ENCODE measurements at regions not wholly inside any gene's neighbourhood (a gene's known extent, or its start where the extent isn't known, plus 50 kb on each side); places are given as distances from the start of the nearest gene placed in this dataset.
"Not testable (repeated sequence)": the region's sequence is repeated elsewhere in the genome, so short reads cannot be mapped to it uniquely, and the experiment has no call there.

DNA sequence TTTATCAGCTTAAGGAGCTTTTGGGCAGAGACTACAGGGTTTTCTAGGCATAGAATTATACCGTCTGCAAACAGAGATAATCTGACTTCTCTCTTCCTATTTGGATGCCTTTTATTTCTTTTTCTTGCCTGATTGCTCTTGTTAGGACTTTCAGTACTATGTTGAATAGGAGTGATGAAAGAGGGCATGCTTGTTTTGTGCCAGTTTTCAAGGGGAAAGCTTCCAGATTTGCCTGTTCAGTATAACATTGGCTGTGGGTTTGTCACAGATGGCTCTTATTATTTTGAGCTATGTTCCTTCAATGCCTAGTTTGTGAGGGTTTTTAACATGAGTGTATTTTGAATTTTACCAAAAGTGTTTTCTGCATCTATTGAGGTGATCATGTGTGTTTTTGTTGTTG, 192.8 kb upstream of the PHACTR1 start:
- no peak for DNase-seq

DNA sequence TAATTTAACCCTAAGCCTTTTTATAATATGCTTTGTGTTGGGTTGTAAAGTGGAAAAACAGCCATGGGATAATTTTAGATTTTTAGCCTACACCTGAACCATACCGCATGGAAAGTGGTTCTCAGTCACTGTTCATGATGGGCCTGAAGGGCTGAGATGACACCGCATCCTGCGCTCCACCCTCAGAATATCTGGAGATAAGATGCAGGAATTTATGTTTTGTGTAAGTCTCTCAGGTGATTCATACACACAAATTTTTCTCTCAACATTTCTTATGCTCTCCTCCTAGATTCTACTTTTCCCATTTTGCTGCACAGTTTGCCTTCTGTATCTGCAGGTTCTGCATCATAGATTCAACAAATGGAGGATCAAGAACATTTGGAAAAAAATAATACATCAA, 191.3 kb upstream of the PHACTR1 start:
- no peak for DNase-seq

DNA sequence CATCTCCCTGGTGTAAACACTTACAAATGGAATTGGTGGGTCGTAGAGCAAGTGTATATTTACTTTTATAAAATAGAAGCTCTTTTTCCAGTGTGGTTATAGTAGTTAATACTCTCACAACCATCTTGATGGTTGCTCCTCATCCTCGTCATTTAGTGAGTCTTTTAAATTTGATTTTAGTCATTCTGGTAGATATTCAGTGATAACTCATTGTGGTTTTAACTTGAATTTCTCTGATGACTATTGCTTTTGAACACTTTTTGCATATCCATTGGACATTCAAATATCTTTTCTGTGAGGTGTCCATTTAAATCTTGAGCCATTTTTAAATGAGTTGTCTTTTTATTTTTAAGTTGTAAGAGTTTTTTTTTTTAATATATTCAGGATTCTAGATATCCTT, 189.2 kb upstream of the PHACTR1 start:
- DNase-seq = no peak

DNA sequence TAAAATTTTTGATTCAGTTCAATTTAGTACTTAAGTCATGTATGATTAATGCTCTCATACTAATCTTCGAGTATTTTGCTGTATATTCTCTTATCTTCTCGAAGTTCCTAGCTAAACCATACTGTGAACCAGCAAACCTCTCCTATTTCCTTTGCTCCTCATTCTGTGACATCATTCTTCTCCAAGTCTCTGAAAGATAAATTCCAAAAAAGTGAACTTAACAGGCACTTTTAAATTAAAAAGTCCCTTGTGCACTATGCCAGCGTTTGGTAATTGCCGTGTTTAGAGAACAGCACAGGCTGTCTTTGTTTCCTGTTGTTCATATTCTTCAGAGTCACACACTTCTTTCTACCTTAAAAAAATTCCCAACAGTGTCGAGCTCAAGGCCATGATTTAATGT, 188.4 kb upstream of the PHACTR1 start:
- no peak for DNase-seq

DNA sequence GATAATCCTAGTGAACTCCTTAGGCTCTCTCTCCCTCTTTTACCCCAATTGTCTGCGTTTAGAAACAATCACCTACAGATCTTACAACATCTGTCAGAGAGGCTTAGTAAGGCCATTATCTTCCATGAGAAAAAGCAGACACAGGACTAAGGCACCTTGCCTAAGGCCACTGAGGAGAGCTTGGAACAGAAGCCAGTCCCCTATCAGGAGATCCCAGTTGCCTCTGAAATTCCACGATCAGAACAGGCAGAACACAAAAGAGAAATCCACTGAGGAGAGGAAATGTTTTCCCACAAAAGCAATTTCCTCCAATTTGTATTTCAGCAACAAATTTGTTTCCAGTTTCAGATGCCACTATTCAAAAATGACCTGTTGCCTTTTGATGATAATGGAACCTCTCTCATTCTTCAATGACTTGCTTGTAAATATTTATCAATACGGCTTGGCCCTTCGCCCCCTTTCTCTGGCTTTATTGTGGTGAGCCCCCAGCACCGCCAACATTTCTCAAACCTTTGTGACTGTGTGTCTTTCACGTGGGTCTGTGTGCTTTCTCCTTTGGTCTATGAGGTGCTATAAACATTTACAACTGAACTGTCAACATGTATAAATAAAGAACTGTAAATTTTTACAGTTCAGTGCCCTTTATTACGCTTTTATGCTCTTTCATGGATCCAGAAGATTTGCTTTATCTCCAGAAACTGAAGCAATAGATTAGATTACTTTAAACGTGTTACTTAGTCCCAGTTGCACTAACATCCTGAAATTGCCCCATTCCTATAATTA, 187.8 kb upstream of the PHACTR1 start:
- DNase-seq = no peak

DNA sequence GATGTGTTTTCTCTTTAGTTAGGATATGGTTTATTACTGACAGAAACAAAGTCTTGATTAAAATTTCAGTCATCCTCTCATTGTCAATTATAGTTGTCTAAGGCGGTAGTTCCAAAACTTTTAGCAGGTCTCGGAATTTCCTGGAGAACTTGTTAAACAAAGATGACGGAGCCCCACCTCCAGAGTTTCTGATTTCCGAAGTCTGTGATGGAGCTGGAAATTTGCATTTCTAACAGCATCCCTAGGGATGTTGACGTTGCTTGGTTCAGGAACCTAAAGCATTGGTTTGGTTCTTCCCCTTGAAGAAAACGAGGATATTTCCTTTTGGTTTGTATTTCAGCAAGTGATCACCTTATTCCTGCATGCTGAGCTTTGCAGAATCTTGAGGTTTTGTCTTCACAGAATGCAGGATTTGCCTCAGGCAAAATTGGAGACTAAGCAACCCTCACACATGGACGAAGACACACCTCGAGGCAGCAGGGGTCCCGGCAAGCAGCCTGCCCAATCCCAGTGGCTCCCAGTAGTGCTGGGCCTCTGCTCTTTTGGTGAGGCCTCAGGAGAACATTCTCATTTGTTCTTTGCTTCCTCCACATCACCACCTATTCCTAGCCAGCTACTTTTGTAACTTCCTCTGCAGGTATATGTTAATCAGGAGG, 187.1 kb upstream of the PHACTR1 start:
- no peak for DNase-seq

DNA sequence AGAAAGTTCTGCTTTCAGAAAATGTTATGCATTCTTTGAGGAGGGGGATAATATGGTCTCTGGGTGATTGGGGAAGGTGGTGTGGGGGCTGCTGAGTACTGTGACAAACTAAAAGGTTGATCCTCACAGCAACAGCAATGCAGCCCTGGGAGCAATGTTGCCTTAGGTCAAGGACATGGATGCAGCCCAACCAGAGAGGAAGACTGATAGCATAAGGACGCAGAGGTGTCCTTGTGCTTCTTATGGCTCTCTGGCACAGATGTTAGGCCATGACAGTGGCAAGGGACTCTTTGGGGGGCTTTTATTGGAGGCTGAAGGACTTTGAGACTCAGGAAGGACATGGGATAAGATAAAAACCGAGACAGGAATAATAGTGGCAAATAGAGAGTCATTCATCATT, 186.2 kb upstream of the PHACTR1 start:
- no peak for DNase-seq

DNA sequence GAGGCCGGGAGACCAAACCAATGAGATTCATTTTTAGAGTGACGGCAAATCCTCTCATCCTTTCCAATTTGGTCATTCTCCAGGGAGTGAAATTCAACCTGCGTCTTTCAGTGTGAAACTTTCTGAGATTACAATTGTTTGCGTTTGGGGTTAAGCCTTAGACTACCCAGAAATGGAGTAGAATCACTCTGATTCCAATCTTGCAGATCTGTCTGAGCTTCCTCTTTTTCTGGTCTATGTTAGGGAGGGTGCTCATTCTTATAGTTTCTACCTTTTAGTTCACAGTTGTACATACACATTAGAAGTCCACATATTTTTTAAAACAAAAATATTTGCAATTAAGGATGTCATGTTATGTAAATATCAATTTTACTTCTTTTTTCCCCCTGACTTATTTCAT, 183.0 kb upstream of the PHACTR1 start:
- DNase-seq = no peak

DNA sequence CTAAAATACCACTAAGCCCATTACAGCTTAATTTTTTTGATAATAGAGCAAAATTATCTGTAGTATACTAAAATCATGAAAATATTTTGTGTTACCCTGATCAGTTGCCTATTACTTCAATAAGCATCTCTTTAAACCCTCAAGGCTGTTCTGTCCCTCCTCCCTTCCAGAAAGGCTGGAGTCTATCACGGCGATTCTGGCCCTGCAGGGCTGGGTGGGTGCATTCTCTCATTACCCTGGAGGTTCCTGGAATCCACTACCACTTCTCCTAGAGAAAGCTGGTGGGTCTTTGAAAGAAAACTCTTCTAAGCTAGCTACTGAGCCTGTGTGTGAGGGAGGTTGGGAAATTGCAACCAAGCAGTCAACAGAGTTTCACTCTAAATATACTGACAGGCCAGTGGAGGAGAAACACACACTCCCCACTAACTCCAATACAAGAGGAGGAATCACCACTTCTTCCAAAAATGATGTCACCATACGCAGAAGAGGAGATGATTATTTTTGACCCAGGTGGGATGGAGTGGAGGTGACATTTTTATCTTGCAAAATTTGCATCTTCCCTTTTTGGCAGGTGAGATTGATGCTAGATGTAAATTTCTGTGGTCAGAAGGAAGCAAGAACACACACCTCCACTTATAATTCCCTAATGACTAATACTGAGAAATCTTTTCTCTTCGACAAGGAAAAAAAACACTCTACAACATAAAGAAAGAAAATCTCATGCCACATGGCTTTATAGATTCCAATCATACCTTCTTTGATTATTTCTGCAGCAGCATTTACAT, 182.3 kb upstream of the PHACTR1 start:
- DNase-seq = no peak

DNA sequence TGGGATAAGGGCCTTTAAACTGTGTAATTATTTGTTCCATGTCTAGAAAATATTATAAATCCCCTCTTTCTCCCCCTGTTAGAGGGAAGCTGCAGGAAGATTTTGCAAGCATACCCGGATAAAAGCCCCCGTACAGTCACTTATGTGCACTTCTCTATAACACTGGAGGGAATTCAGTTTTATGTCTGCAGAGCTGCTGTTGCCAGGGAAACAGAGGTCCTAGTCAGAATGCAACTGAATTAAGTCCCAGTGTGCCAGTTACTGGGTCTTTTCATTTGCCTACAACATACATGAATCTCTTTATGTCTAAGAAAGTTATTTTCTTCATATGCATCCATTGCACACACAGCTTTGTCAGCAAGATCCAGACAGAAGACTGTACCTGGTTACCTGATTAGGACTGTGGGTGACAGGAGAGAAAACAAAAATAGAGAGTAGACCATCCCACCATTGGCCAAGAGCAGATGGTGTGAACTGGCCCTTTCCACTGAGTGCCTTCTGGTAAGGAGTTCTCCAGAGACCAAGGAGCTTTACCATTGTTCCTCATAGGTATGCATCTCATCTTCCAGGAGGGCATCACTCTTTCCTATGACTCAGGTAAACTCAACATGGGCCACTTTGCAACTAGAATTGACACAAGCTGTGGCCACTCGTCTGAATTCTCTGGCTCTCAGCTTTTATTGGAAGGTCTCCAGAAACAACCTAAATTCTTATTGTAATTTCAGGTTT, 180.8 kb upstream of the PHACTR1 start:
- no peak for DNase-seq

DNA sequence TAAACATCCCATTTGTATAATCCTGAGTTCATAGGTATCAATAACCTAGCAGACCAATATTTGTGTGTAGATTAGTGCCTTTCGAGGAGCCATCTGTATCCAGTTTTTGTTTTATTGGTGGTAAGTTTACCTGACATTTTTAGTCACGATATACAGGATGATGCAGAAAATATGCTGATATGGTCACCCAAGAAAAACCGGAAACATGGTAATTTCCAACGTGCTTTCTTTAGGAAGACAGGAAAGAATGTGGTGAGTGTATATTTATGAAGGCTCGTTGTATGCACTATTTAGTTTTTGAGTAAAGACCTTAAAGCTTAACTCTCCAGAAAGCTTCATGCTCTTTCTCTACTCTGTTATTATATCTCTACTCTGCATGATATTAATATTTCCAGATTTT, 180.2 kb upstream of the PHACTR1 start:
- DNase-seq = no peak

DNA sequence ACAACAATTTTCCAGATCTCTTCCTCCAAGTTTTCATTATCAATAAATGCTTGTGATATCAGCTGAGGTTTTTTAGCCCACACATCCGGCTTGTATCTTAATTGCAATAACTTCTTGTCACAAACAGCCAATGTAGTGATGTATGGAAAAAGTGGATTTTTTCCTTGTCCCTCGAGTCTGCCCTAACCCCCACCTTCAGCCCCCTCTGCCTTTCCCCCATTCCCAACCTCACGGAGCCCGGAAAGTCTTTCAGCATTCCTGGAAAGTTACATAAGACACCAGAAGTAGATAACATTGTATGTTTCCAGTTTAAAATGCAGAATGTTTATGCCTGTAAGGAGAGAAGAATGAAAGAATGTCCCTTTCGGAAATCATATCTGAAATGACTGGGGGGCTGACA, 179.2 kb upstream of the PHACTR1 start:
- DNase-seq = no peak

DNA sequence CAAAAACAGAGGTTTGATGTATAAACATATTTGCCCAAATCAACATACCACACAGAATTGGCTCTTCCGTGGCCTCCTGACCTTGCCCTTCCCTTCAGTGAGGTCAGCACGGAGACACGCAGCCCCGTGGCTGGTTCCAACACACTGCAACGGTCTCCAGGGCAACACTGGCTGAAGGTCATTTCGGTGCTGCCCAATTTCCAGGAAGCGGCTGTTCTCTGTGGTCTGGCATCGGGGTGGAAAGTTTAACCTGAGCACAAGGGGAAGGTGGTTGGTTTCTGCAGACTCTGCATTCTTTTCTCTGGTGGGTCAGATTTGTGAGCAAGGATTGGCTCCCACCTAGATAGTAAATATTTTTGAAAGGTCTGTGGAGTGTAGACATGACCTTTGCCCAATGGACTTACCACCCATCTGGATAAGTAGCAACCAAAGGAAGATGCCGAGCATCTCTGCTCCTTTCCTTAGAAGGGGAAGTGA, 177.6 kb upstream of the PHACTR1 start:
- no peak for DNase-seq

DNA sequence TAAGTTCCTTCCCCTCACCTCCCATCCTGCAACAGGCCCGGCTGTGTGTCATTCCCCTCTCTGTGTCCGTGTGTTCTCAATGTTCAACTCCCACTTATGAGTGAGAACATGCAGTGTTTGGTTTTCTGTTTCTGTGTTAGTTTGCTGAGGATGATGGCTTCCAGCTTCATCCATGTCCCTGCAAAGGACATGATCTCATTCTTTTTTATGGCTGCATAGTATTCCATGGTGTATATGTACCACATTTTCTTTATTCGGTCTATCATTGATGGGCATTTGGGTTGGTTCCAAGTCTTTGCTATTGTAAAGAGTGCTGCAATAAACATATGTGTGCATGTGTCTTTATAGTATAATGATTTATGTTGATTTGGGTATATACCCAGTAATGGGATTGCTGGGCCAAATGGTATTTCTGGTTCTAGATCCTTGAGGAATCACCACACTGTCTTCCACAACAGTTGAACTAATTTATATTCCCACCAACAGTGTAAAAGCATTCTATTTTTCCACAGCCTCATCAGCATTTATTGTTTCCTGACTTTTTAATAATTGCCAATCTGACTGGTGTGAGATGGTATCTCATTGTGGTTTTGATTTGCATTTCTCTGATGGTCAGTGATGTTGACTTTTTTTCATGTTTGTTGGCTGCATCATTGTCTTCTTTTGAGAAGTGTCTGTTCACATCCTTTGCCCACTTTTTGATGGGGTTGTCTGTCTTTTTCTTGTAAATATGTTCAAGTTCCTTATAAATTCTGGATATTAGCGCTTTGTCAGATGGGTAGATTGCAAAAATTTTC, 174.1 kb upstream of the PHACTR1 start:
- DNase-seq = not testable (repeated sequence)

DNA sequence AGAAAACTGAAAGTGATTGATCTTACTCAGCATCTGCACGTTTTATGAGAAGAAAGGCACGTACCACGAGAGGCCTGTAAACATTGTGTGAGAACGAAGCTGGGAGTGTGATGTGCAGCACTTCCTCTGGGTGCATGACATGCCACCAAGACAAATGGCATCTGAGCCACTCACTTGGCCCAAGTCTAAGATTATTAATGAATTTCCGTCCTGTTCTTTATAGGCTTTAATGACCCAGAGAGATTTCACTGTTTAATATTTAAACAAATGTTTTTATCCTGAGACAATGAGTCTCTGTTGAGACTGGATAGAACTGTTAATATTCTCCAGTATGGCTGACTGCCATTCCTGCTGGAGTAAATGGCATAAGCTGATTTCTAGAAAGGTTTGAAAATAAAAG, 172.6 kb upstream of the PHACTR1 start:
- DNase-seq = no peak

DNA sequence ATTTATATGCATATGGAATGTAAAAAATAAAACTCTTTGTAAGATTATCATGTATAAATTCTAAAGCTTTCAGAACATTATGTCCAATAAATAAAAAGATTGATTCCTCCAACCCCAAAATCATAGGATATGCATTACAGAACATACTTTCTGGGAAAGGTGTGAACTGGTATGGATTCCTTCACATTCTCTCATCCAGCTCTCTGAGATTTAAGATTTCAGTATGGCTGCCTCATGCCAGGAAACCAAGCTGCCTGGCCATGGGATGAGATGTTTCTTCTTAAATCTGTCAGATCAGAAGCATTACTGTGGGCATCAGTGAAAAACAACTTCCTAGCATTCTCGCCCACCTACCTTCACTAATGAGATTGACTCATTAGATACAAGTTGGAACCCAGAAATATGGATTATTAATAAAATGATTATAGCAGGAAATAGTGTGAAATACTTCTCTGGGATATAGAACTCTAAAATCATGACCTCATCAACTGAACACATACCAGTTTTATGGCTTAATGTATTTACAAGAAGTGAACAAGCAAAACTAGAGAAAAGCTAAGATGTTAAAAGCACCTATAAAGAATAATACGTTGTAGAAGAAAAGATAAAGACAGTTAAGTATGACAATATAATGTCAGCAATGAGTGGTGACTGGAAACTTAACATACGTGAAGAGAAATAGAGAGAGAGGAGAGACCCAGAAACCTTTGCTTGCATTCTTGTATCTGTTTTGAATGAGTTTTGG, 171.6 kb upstream of the PHACTR1 start:
- no peak for DNase-seq

DNA sequence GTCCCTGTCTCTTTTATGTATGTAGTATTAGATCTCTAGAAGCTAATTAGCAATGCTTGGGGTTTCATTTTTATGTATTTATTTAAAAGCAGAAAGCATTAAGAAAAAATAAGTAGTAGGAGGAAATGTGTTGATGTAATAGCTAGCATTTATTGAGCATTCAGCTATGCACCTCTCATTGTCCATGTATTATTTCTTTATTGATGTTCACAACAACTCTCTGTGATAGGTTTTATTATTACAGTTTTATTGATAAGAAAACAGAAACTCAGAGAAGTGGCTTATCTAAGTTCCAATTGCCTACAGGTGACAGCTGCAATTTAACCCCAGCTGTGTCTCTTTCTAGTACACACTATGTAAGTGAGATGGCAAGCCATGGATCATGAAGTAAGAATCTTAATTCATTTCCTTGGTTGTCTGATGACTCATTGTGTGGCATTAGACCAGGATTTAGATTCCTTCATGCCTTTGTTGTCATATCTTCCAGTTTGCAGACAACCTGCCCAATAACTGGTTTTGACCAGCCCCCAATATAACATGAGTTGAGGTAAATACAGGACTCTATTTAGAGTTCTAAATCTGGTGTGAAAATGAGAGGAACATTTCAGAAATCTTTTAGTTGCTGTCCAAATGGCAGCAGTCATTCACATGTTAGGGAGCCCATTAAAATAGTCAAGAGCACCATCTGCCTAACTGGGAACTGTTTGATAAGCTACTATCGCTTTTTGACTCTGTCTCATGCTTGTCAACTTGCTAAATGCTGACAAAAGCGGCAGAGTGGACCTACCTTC, 170.8 kb upstream of the PHACTR1 start:
- DNase-seq = no peak

DNA sequence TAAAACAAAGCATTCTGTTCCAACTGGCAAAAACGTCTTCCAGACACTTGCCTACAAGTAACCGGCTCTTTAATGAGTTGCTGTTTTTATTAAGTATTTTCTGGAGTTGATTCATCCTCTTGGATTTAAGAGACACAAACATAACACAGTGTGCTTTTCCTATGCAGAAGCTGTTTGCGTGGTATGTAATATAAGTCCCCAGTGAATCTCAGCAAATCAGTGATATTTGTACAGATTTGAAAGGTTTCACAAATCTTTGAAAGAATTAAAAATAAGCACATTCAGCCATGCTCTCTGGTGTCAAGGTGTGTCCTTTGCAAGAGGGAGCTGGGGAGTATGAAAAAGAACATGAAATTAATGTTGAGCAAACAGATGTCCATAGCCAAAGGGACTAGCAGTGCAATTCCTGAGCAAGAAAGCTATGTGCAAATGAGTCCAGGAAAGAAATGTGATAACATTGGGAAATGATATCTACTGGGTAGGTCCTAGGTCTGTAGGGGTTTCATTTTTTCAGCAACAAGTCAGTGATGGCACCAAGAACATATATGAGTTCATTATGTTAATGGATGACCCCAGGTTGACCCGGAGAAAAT, 170.1 kb upstream of the PHACTR1 start:
- no peak for DNase-seq

DNA sequence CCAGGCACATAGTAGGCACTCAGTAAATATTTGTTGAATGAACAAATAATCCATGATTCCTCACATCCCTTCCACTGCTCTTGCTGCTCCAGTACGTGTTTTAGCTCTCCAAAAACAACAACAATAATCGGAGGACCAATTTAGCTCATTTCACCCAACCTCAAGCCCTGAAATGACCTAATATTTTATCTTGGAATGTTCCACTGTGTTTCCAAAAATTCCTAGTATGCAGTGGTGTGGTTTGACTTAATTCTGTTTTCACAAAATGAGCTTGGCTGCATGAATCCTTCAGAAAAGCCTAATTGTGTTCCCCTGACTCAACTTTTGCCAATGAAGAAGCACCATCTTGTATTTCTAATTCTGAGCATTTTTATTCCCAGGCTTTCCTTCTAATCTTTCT, 168.0 kb upstream of the PHACTR1 start:
- DNase-seq = no peak

DNA sequence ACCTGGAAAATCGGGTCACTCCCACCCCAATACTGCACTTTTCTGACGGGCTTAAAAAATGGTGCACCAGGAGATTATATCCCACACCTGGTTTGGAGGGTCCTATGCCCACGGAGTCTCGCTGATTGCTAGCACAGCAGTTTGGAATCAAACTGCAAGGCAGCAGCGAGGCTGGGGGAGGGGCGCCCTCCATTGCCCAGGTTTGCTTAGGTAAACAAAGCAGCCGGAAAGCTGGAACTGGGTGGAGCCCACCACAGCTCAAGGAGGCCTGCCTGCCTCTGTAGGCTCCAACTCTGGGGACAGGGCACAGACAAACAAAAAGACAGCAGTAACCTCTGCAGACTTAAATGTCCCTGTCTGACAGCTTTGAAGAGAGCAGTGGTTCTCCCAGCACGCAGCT, 167.1 kb upstream of the PHACTR1 start:
- not testable (repeated sequence) for DNase-seq

All from activated CD4-positive, alpha-beta T cell treated with anti-CD3 and anti-CD28 coated beads, Interleukin-2, amount 50 U/mL, for 48 hours (primary cell).